Occipital lobe (tissue), 1 donor: ENCODE measurements at regions not wholly inside any gene's neighbourhood (a gene's known extent, or its start where the extent isn't known, plus 50 kb on each side); places are given as distances from the start of the nearest gene placed in this dataset.
A peak's percentile ranks its signal among the peaks of the same experiment; 100 is the strongest.
"Not testable (repeated sequence)": the region's sequence is repeated elsewhere in the genome, so short reads cannot be mapped to it uniquely, and the experiment has no call there.

Source experiments
- DNase-seq: peaks from one replicate; lab custom pipeline; 2025; lab: John Stamatoyannopoulos, UW

DNA sequence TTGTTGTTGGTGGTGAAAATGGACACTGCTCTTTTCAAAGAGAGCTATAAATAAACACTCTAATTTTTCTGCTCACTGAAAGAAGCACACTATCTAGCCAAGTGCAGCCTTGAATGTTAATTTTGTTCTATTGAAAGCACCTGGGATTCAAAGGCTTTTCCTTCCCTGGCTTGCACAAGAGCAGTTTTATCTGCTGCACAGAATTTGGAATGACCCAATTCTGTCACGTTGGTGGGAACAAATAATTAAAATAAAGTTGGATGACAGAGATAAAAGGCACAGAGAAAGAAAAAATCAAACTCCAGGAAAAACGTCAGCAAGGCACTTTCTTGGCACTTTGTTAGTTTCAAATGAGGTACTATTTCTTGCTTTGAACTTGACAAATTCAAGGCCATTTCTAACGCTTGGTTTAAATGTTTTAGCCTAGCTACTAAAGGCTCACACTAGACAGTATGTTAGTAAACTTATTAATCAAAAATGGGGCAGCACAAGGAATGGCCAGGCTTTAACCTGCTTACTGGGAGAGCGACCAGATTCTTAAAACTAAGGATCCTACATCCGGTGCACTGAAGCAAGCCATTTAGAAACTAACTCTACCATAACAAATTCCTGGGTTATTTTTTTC lies 145.5 kb upstream of the ARG1 start:
- DNase-seq = no peak

- DNase-seq = no peak
Observed at GRCh38 chr6:131430531-131430930, 142.5 kb upstream of the ARG1 start.

DNA sequence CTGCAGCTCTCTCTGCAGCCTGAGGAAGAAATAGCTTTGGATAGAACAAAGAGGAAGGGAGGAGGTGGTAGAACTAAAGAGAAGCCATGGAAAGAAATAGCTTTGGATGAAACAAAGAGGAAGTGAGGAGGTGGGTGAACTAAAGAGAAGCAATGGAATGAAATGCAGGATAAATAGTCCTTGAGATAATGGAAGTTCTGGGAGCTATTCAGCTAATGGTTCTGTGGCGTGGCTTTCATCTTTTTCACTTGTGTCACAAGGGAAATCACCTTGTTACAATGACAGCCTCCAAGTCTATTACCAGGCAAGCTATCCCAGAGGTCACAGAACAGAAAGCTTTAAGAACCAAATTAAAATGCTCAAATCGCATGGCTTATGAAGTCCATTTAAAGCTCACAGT lies 141.3 kb upstream of the ARG1 start:
- no peak for DNase-seq

- no peak for DNase-seq
Observed at GRCh38 chr6:131433927-131434326, 139.1 kb upstream of the ARG1 start.

GRCh38 chr6:131436358-131436757 lies 136.7 kb upstream of the ARG1 start:
- no peak for DNase-seq

GRCh38 chr6:131443014-131443413 lies 130.0 kb upstream of the ARG1 start:
- DNase-seq = no peak

DNA sequence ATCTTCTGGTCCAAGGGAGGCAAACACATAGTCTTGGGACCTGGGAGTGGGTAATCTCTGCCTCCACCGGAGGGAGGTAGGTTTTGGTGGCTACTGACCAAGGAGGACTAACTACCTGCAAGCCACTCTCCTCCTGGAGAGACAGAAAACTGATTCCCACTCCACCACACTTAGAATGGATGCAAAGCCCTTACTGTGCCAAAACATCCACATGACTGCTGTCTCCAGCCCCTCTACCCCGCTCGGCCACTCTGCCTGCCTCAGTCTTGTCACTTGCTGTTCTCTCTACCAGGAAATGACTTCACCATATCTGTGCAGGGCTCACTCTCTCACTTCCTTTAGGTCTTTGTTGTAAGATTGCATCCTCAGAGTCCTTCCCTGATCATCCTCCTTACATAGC lies 129.5 kb upstream of the ARG1 start:
- no peak for DNase-seq

DNA sequence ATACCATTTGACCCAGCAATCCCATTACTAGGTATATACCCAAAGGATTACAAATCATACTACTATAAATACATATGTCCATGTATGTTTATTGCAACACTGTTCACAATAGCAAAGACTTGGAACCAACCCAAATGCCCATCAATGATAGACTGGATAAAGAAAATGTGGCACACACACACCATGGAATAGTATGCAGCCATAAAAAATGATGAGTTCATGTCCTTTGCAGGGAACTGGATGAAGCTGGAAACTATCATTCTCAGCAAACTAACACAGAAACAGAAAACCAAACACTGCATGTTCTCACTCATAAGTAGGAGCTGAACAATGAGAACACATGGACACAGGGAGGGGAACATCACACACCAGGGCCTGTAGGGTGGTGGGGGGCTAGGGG lies 127.7 kb upstream of the ARG1 start:
- not testable (repeated sequence) for DNase-seq

DNA sequence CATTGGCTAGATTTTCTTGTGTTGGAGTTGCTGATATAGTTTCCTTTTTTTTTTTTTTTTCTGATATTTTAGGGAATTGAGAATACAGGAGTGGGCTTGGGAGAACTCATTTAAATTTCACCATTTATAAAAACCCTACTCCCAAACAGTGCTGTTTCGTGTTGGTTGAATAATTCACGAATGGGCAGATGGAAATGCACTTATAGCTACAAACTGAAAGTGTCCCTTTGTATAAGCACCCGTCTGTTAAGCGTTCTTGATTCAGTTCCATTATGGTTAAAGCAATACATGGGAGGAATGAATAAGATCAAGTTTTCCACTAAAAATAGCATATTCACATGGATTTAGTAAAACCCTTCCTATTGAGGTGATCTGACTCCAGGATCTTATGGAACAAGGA lies 122.2 kb upstream of the ARG1 start:
- no peak for DNase-seq

DNA sequence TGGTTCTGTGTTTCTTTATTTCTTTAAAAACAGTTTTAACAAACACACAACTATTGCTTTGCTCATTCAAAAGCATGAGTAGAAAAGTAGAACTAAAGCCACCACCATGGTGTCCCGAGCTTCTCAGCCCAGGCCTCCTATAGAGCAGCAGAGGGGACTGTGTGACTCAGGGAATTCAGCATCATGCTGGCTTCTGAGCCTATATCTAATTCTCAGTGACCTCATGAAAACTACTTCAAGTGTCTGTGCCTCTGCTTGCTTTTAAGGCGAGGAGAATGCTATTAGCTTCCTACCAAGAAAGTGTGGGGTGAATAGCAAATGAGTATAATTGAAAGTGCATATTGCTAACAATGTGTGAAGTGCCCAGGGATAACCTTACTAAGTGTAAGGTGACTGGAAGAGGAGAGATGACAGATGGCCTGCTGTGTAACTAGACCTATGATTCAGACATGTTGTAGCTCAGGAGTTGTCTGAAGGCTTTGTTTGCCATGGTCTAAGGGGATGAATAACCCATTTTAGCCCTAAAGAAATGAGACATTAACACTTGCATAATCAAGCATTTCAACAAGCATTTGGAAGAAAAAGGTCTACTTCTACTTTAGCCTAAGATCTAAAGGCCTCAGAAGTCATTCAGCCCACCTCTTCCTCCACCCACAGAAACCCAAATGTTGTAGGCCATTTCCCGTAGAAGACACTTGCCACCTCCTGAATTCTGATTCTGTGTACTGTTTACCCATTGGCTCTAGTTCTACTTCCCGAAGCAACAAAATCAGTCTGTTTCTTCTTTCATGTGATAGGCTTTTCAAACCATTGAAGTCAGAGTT lies 121.5 kb upstream of the ARG1 start:
- DNase-seq = no peak

- no peak for DNase-seq
Observed at GRCh38 chr6:131453803-131454202, 119.2 kb upstream of the ARG1 start.

GRCh38 chr6:131456565-131456964 lies 116.5 kb upstream of the ARG1 start:
- no peak for DNase-seq

DNA sequence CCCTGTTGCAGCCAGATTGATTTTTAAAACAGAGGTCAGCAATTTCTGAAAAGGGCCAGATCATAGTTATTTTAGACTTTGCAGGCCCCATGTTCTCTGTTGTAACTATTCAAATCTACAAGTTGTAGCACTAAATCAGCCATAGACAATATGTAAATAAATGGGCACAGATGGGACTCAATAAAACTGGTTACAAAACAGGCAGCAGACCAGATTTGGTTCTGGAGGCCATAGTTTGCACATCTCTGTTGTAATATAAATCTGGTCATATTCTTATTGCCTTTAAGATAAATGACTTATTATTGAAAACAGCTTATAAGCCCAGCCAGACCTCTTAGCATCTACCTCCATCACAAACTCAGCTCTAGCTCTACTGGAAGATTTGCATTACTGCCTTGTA lies 114.0 kb upstream of the ARG1 start:
- DNase-seq = no peak

DNA sequence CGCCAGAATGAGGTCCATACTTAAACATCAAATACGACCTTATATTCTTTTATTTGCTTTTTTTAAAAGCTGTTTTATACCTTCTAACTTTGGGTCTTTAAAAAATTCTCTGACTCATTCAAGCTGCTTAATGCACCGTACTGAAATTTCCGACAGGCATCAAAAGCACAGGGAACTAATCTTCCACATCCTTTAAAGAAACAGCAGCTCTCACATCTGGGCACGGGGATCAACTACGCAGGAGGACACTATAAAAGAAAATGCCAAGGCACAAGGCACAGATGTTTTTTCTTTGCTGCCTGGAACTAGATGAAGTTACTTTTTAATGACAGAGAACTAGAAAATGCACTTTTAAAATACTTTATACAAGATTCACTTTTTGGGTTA lies 112.4 kb upstream of the ARG1 start:
- DNase-seq = no peak

GRCh38 chr6:131469130-131469529 lies 103.9 kb upstream of the ARG1 start:
- DNase-seq = no peak

DNA sequence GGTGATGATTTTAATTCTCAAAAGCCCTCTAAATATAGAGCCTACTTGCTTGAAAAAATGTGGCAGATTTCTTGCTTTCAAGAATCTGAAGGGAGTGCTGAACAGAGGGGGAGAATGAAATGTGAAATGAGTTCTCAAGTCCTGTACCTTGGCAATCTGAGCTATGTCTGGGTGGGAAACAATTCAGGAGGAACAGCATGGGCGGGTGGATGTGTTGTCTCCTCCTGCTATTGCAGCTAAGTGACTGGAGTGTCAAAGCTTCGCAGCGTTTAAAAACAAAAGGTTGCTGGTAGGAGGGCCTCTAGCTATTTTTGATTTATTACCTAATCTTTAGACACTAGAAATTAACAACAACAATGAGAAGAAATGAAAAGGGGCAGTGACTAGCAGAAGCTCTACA lies 102.5 kb upstream of the ARG1 start:
- DNase-seq = peak; percentile 30

DNA sequence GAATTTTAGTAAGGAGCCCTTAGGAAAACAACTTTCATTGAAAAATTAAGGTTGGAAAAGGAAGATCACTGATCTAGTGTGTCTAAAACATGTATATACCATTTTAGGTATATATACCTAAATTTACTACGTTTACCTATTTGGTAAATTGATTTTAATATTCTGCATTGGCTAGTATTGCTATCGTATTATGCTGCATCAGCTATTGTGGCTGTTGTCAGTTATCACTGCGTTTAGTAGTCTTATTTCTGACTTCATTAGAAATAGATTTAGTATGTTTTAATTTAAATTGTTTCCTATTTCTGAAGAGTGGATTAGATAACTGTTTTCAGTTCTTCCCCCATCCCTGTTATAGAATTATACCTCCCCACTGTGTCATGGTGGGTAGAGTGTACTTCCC lies 101.7 kb upstream of the ARG1 start:
- DNase-seq = no peak

- not testable (repeated sequence) for DNase-seq
Observed at GRCh38 chr6:131473303-131473702, 99.7 kb upstream of the ARG1 start.

- no peak for DNase-seq
Observed at GRCh38 chr6:131476362-131476761, 96.7 kb upstream of the ARG1 start.

DNA sequence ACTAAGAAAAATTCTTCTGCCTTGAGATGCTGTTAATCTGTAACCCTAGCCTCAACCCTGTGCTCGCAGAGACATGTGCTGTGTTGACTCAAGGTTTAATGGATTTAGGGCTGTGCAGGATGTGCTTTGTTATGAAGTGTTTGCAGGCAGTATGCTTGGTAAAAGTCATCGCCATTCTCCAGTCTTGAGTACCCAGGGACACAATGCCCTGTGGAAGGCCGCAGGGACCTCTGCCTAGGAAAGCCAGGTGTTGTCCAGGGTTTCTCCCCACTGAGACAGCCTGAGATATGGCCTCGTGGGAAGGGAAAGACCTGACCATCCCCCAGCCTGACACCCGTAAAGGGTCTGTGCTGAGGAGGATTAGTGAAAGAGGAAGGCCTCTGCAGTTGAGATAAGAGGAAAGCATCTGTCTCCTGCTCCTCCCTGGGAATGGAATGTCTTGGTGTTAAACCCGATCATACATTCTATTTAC lies 94.2 kb upstream of the ARG1 start:
- DNase-seq = not testable (repeated sequence)

GRCh38 chr6:131486608-131487007 lies 86.4 kb upstream of the ARG1 start:
- DNase-seq = no peak

DNA sequence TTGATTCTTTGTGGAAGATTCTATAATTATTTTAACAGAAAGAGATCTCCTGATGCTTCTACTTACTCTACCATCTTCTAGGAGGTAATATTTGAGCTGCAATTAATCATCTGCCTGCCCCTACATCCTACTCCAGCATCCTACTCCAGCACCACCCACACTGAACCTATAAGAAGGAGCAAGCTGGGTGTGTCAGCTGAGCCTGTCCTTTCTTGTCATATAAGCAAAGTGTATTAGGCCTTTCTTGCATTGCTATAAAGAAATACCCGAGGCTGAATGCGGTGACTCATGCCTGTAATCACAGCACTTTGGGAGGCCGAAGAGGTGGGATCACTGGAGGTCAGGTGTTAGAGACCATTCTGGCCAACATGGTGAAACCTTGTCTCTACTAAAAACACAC lies 84.2 kb upstream of the ARG1 start:
- no peak for DNase-seq

DNA sequence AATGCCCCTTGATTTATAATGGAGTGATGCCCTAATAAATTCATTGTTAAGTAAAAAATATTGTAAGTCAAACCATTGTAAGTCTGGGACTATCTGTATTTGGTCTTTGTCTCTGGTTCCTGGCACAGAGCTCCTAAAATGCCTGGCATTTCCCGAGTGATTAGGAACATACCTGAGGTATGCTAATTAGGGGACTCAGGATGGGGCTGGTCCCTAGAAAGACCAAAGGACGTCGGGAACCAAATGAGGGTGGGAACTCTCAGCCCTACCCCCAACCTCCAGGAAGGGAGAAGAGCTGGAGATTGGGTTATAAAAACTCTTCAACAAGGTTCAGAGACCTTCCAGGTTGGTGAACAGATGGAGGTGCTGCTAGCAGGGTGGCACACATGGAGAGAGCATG lies 82.6 kb upstream of the ARG1 start:
- DNase-seq = no peak
